ENCODE measurements at regions not wholly inside any gene's neighbourhood (a gene's known extent, or its start where the extent isn't known, plus 50 kb on each side); places are given as distances from the start of the nearest gene placed in this dataset.

- no peak for DNase-seq
Measured at GRCh38 chr1:82515650-82516049, 714.9 kb downstream of the ADGRL2 start.

GRCh38 chr1:82511441-82511840 lies 710.7 kb downstream of the ADGRL2 start:
- DNase-seq = no peak

- no peak for DNase-seq
Measured at GRCh38 chr1:82510431-82510830, 709.7 kb downstream of the ADGRL2 start.

GRCh38 chr1:82507011-82507410 lies 706.3 kb downstream of the ADGRL2 start:
- DNase-seq = no peak

- no peak for DNase-seq
Measured at GRCh38 chr1:82503822-82504221, 703.1 kb downstream of the ADGRL2 start.

- no peak for DNase-seq
Measured at GRCh38 chr1:82499022-82499421, 698.3 kb downstream of the ADGRL2 start.

- no peak for DNase-seq
Measured at GRCh38 chr1:82494117-82494516, 693.4 kb downstream of the ADGRL2 start.

GRCh38 chr1:82492159-82492558 lies 691.4 kb downstream of the ADGRL2 start:
- DNase-seq = no peak

- DNase-seq = no peak
Measured at GRCh38 chr1:82491301-82492048, 690.7 kb downstream of the ADGRL2 start.

- DNase-seq = no peak
Measured at GRCh38 chr1:82487778-82488177, 687.0 kb downstream of the ADGRL2 start.

GRCh38 chr1:82486969-82487368 lies 686.2 kb downstream of the ADGRL2 start:
- no peak for DNase-seq

- no peak for DNase-seq
Measured at GRCh38 chr1:82486468-82486867, 685.7 kb downstream of the ADGRL2 start.

GRCh38 chr1:82485591-82486369 lies 685.0 kb downstream of the ADGRL2 start:
- no peak for DNase-seq

GRCh38 chr1:82483146-82483545 lies 682.4 kb downstream of the ADGRL2 start:
- DNase-seq = no peak

GRCh38 chr1:82478916-82479315 lies 678.2 kb downstream of the ADGRL2 start:
- no peak for DNase-seq

GRCh38 chr1:82472489-82473131 lies 671.9 kb downstream of the ADGRL2 start:
- DNase-seq = peak; percentile 2

GRCh38 chr1:82466891-82467290 lies 666.2 kb downstream of the ADGRL2 start:
- DNase-seq = no peak

- DNase-seq = no peak
Measured at GRCh38 chr1:82466416-82466815, 665.7 kb downstream of the ADGRL2 start.

GRCh38 chr1:82465024-82465423 lies 664.3 kb downstream of the ADGRL2 start:
- no peak for DNase-seq

- DNase-seq = peak; percentile 14
Measured at GRCh38 chr1:82464362-82465001, 663.7 kb downstream of the ADGRL2 start.

- no peak for DNase-seq
Measured at GRCh38 chr1:82463951-82464350, 663.2 kb downstream of the ADGRL2 start.

- DNase-seq = peak; percentile 1
Measured at GRCh38 chr1:82462366-82462765, 661.6 kb downstream of the ADGRL2 start.

GRCh38 chr1:82455342-82455741 lies 654.6 kb downstream of the ADGRL2 start:
- no peak for DNase-seq

All from NCI-H69 (cell line).